ENCODE measurements at regions not wholly inside any gene's neighbourhood (a gene's known extent, or its start where the extent isn't known, plus 50 kb on each side); places are given as distances from the start of the nearest gene placed in this dataset.

DNA sequence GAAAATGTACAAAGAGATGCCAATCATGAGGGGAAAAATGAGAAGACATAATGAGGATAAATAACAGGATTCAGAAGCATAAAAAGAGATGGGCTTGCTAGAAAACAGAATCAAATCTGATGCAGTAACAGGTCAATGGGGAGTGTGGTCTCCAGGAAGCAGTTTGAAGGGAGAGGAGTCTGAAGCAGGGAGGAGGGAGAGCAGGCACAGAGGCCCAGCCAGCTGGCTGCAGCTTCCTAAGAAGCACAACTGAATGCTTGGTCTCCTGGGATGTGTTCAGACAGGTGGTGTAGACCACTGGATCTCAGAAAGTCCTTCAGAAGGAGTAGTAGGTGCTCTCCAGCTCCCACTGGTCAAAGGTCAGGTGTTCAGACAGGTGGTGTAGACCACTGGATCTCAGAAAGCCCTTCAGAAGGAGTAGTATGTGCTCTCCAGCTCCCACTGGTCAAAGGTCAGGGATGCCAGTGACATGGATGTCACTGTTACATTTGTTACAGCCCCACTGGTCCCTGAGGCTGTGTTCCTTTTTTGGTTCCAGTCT is 68.3 kb upstream of the UBAC2 start:
- TF ChIP-seq, protein P1, sequence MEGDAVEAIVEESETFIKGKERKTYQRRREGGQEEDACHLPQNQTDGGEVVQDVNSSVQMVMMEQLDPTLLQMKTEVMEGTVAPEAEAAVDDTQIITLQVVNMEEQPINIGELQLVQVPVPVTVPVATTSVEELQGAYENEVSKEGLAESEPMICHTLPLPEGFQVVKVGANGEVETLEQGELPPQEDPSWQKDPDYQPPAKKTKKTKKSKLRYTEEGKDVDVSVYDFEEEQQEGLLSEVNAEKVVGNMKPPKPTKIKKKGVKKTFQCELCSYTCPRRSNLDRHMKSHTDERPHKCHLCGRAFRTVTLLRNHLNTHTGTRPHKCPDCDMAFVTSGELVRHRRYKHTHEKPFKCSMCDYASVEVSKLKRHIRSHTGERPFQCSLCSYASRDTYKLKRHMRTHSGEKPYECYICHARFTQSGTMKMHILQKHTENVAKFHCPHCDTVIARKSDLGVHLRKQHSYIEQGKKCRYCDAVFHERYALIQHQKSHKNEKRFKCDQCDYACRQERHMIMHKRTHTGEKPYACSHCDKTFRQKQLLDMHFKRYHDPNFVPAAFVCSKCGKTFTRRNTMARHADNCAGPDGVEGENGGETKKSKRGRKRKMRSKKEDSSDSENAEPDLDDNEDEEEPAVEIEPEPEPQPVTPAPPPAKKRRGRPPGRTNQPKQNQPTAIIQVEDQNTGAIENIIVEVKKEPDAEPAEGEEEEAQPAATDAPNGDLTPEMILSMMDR (IDR thresholded peaks at IDR 0.05): no peak
- no peak for TF ChIP-seq POLR2A (IDR thresholded peaks at IDR 0.05)
- intact Hi-C loops (cut with DNase I): no loop called here
- Histone ChIP-seq H3K36me3 (replicated peaks in 1 of 2; ENCODE audit: insufficient read depth in 1 of 2, low read depth in 2 of 2) (no peaks in the 10 kb centered on the region), H3K27me3 (no peaks in the 10 kb centered on the region), H3K9me3 (no peaks in the 10 kb centered on the region), H3K27ac (no peak overlapping the region), H3K4me1 (no peaks in the 10 kb centered on the region), H3K4me3 (no peak overlapping the region)
- ATAC-seq: no peak
- no peak for DNase-seq

DNA sequence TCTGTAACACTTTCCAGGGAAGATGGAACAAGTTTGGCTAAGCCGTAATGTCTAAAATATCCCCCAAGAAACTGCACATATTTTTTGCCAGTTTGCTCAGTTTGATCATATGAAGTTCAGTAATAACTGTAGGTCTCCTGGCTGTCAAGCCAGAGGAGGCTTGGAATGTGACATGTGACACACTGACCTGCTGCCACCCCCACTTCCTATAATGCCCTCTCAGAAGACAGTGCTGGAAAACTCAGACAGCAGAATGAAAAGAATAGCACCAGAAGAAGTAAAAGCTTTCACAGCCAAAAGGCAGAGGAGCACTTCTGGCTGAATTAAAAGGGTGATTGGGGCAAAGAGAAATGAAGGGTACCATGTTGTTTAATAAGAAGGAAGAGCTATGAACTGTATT is 67.4 kb upstream of the UBAC2 start:
- WGBS, 2 donors: 96 to 97% methylated on average over 1 of the region's 1 CpG
- ATAC-seq (no peak), DNase-seq (no peak)
- Histone ChIP-seq H3K27ac (no peak overlapping the region), H3K36me3 (replicated peaks in 1 of 2; ENCODE audit: insufficient read depth in 1 of 2, low read depth in 2 of 2) (no peaks in the 10 kb centered on the region), H3K9me3 (no peaks in the 10 kb centered on the region), H3K4me3 (no peak overlapping the region), H3K4me1 (no peaks in the 10 kb centered on the region), H3K27me3 (no peaks in the 10 kb centered on the region)
- TF ChIP-seq, protein P1 (IDR thresholded peaks at IDR 0.05): no peak
- no peak for TF ChIP-seq POLR2A (IDR thresholded peaks at IDR 0.05)
- intact Hi-C loops (cut with DNase I): no loop called here

DNA sequence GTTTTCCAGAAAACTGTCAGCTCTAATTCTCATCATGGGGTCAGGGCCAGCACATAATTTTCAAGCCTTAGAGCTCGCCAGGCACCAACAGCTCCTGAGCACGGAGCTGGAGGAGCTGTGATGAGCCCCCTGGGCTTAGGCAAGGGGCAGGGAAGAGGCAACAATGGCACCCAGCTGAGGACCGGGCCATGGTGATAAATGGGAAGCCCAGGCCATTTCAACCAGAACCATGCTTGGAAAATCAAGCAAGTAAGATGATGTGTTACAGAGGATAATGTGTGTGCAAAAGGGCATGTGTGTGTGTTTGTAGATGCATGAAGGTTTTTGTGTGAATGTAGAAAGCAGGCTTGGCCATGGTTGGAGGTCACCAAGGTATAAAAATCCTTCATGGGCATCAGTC is 66.8 kb upstream of the UBAC2 start:
- no peaks in the 10 kb centered on the region for H3K9me3 ChIP-seq
- 83 to 88% methylated on average over 3 of the region's 3 CpGs for WGBS, 2 donors
- no peaks in the 10 kb centered on the region for H3K27me3 ChIP-seq
- intact Hi-C loops (cut with DNase I): no loop called here
- TF ChIP-seq, protein P1 (IDR thresholded peaks at IDR 0.05): no peak
- TF ChIP-seq POLR2A (IDR thresholded peaks at IDR 0.05): no peak
- H3K4me3 ChIP-seq: no peak overlapping the region
- no peaks in the 10 kb centered on the region for H3K36me3 ChIP-seq (replicated peaks in 1 of 2; ENCODE audit: insufficient read depth in 1 of 2, low read depth in 2 of 2)
- ATAC-seq (no peak), DNase-seq (no peak)
- H3K4me1 ChIP-seq: no peaks in the 10 kb centered on the region
- no peak overlapping the region for H3K27ac ChIP-seq

DNA sequence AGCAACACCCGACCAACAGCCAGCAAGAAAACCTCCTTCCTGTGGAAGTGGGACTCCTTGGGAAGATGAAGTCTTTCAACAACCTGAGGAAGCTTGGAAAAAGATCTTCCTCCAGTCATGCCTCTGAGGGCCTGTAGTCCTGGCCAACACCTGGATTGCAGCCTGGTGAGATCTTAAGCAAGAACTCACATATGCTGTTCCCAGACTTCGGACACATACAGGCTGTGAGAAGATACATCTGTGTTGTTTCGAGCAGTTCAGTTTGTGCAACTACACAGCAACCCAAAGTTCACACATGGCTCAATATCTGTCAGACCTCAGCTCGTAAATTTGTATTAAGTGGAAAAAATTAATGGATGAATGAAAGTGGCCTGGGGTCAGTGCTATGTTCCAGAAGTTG is 65.1 kb upstream of the UBAC2 start:
- Histone ChIP-seq H3K27me3 (no peaks in the 10 kb centered on the region), H3K4me1 (no peaks in the 10 kb centered on the region), H3K36me3 (replicated peaks in 1 of 2; ENCODE audit: insufficient read depth in 1 of 2, low read depth in 2 of 2) (no peaks in the 10 kb centered on the region), H3K27ac (no peak overlapping the region), H3K4me3 (no peak overlapping the region), H3K9me3 (no peaks in the 10 kb centered on the region)
- TF ChIP-seq, protein P1 (IDR thresholded peaks at IDR 0.05): no peak
- no peak for TF ChIP-seq POLR2A (IDR thresholded peaks at IDR 0.05)
- 48 to 56% methylated on average over 4 of the region's 4 CpGs for whole genome bisulfite sequencing, 2 donors
- ATAC-seq (no peak), DNase-seq (no peak)
- intact Hi-C loops (cut with DNase I): no loop called here

DNA sequence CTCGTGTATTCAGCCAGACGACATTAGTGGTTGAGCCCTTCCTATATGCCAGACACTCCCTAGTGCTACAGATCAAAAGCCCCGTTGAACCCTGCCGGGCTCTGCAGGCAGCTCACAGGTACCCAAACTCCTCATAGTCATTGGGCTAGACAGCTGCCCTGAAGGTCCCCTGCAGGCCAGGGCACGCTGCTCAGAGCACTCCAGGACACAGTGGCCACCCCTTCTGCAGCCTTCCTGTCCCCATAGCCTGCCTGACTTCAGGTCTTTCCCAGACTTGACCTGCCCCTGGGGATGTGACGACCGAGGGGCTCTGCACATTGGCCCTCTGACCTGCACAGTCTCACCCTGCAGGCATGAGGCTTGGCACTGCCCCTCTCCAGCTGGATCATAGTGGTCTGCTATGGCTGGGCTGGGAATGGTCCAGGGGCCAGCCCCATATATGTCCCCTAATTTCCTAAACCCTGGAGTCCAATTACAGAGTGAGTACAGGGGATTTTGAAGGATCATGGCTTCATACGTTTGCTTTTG is 64.2 kb upstream of the UBAC2 start:
- no peak for TF ChIP-seq POLR2A (IDR thresholded peaks at IDR 0.05)
- TF ChIP-seq, protein P1 (IDR thresholded peaks at IDR 0.05): no peak
- Histone ChIP-seq H3K27me3 (no peaks in the 10 kb centered on the region), H3K9me3 (no peaks in the 10 kb centered on the region), H3K4me3 (no peak overlapping the region), H3K36me3 (replicated peaks in 1 of 2; ENCODE audit: insufficient read depth in 1 of 2, low read depth in 2 of 2) (no peaks in the 10 kb centered on the region), H3K4me1 (no peaks in the 10 kb centered on the region), H3K27ac (no peak overlapping the region)
- 18 to 70% methylated on average over 1 to 8 of the region's 8 CpGs for WGBS, 2 donors
- no peak for DNase-seq
- intact Hi-C loops (cut with DNase I): no loop called here
- no peak for ATAC-seq

Data from body of pancreas (tissue), 4 donors.